ENCODE measurements at regions not wholly inside any gene's neighbourhood (a gene's known extent, or its start where the extent isn't known, plus 50 kb on each side); places are given as distances from the start of the nearest gene placed in this dataset.
"Not testable (repeated sequence)": the region's sequence is repeated elsewhere in the genome, so short reads cannot be mapped to it uniquely, and the experiment has no call there.

GRCh38 chr4:3964572-3965278 is 198.5 kb downstream of the ADRA2C start:
- not testable (repeated sequence) for TF ChIP-seq EZH2phosphoT487 (IDR thresholded peaks at IDR 0.05; ENCODE audit: borderline replicate concordance, low read length); CTCF (conservative IDR thresholded peaks at IDR 0.05; ENCODE audit: low read depth, low read length)

Measured in PC-3 (cell line).